ENCODE measurements at regions not wholly inside any gene's neighbourhood (a gene's known extent, or its start where the extent isn't known, plus 50 kb on each side); places are given as distances from the start of the nearest gene placed in this dataset.

DNA sequence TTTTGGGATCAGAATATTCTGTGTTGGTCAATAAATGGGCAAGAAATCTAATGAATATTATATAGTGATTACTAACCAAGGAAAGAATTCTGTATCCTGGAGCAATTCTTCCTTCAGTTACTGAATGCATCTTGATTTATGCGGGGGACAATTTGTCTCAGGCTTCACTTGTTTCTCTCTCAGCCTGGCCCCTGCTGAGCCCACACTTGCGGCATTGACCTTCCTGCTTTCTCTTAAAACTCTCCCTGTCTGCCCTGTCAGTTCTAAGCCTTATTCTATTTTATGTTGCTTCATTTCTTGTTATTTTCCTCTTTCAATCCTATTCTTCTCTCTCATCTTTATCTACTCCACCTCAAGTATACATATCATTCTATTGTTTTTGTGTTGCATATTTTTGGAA is 122.1 kb upstream of the TPK1 start:
- TF ChIP-seq, protein P1, sequence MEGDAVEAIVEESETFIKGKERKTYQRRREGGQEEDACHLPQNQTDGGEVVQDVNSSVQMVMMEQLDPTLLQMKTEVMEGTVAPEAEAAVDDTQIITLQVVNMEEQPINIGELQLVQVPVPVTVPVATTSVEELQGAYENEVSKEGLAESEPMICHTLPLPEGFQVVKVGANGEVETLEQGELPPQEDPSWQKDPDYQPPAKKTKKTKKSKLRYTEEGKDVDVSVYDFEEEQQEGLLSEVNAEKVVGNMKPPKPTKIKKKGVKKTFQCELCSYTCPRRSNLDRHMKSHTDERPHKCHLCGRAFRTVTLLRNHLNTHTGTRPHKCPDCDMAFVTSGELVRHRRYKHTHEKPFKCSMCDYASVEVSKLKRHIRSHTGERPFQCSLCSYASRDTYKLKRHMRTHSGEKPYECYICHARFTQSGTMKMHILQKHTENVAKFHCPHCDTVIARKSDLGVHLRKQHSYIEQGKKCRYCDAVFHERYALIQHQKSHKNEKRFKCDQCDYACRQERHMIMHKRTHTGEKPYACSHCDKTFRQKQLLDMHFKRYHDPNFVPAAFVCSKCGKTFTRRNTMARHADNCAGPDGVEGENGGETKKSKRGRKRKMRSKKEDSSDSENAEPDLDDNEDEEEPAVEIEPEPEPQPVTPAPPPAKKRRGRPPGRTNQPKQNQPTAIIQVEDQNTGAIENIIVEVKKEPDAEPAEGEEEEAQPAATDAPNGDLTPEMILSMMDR (IDR thresholded peaks at IDR 0.05) = no peak
- intact Hi-C loops (cut with micrococcal nuclease) = no loop called here
- Mint-ChIP-seq H3K4me3 (no peak overlapping the region), H3K4me1 (no peaks in the 10 kb centered on the region), H3K27ac (no peak overlapping the region), H3K9me3 (no peaks in the 10 kb centered on the region), H3K36me3 (no peaks in the 10 kb centered on the region), H3K27me3 (ENCODE audit: low read depth in 2 of 2) (peaks cover 0 to 2% of the 10 kb centered on the region in 2 donors)
- DNase-seq (no peak), ATAC-seq (no peak)
- no peak overlapping the region for H3K27ac ChIP-seq (ENCODE audit: low read length)
- peaks cover 5% of the 10 kb centered on the region for H3K9me3 ChIP-seq (ENCODE audit: control insufficient read depth, insufficient read depth, low read length)
- no peaks in the 10 kb centered on the region for H3K36me3 ChIP-seq (ENCODE audit: control insufficient read depth, insufficient read depth, low read length)
- H3K4me3 ChIP-seq (ENCODE audit: low read length) = no peak overlapping the region
- 95% methylated on average over 2 of the region's 2 CpGs for WGBS (ENCODE audit: insufficient coverage)
- H3K27me3 ChIP-seq (ENCODE audit: control insufficient read depth, insufficient read depth, low read length) = no peaks in the 10 kb centered on the region
- no peaks in the 10 kb centered on the region for H3K4me1 ChIP-seq (ENCODE audit: control insufficient read depth, insufficient read depth, low read length)

DNA sequence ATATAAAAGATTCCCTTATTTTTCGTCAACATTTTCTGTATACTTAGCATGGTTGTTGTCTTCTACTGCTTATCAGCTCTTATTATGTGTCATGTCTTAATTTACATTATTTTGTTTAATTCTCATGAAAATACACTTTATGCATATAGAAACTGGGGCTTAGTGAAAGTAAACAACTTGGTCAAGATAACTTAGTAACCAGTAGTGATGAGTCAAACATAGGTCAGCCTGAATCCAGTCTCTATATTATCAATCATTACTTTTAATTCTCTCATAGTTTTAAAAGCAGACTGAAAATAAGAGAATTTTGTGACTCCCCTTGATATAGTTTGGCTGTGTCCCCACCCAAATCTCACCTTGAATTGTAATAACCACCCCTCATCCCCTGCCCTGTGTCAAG is 119.6 kb upstream of the TPK1 start:
- peaks cover 7% of the 10 kb centered on the region for H3K9me3 ChIP-seq (ENCODE audit: control insufficient read depth, insufficient read depth, low read length)
- Mint-ChIP-seq H3K27me3 (ENCODE audit: low read depth in 2 of 2) (peaks cover 0 to 2% of the 10 kb centered on the region in 2 donors), H3K27ac (no peak overlapping the region), H3K4me1 (no peaks in the 10 kb centered on the region), H3K9me3 (no peaks in the 10 kb centered on the region), H3K36me3 (no peaks in the 10 kb centered on the region), H3K4me3 (no peak overlapping the region)
- no peaks in the 10 kb centered on the region for H3K27me3 ChIP-seq (ENCODE audit: control insufficient read depth, insufficient read depth, low read length)
- H3K4me3 ChIP-seq (ENCODE audit: low read length) = no peak overlapping the region
- DNase-seq = no peak
- no peaks in the 10 kb centered on the region for H3K4me1 ChIP-seq (ENCODE audit: control insufficient read depth, insufficient read depth, low read length)
- intact Hi-C loops (cut with micrococcal nuclease) = no loop called here
- ATAC-seq = no peak
- TF ChIP-seq, protein P1 (IDR thresholded peaks at IDR 0.05) = no peak
- no peak overlapping the region for H3K27ac ChIP-seq (ENCODE audit: low read length)
- no peaks in the 10 kb centered on the region for H3K36me3 ChIP-seq (ENCODE audit: control insufficient read depth, insufficient read depth, low read length)
- WGBS (ENCODE audit: insufficient coverage) = no CpG with 5 or more reads among the region's 1 CpG

DNA sequence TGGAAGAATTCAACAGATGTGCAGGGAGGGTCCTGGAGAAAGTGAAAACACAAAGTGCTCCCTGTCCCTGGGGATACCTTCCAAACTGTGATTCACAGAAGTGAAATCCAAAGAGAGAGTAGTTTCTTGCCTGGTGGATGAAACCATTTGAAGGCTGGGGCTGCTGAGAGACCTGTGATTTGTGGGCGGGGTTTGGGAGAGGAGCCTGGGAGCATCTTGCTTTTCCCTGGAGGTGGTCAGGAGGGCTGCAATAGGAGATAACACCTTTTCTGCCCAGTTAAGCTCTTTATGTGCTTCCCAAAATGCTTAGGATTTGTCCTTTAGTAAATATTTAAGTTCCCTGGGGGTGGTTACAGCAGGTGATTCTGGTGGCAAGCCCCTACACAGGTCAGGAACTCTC is 105.3 kb upstream of the TPK1 start:
- TF ChIP-seq, protein P1 (IDR thresholded peaks at IDR 0.05) = no peak
- no peaks in the 10 kb centered on the region for H3K4me1 ChIP-seq (ENCODE audit: control insufficient read depth, insufficient read depth, low read length)
- ATAC-seq (no peak), DNase-seq (no peak)
- Mint-ChIP-seq H3K4me3 (no peak overlapping the region), H3K4me1 (no peaks in the 10 kb centered on the region), H3K9me3 (no peaks in the 10 kb centered on the region), H3K27ac (no peak overlapping the region), H3K36me3 (no peaks in the 10 kb centered on the region), H3K27me3 (ENCODE audit: low read depth in 2 of 2) (no peaks in the 10 kb centered on the region)
- H3K27me3 ChIP-seq (ENCODE audit: control insufficient read depth, insufficient read depth, low read length) = no peaks in the 10 kb centered on the region
- no peak overlapping the region for H3K27ac ChIP-seq (ENCODE audit: low read length)
- H3K4me3 ChIP-seq (ENCODE audit: low read length) = no peak overlapping the region
- intact Hi-C loops (cut with micrococcal nuclease) = no loop called here
- no peaks in the 10 kb centered on the region for H3K36me3 ChIP-seq (ENCODE audit: control insufficient read depth, insufficient read depth, low read length)
- 89% methylated on average over 1 of the region's 1 CpG for WGBS (ENCODE audit: insufficient coverage)
- H3K9me3 ChIP-seq (ENCODE audit: control insufficient read depth, insufficient read depth, low read length) = no peaks in the 10 kb centered on the region

DNA sequence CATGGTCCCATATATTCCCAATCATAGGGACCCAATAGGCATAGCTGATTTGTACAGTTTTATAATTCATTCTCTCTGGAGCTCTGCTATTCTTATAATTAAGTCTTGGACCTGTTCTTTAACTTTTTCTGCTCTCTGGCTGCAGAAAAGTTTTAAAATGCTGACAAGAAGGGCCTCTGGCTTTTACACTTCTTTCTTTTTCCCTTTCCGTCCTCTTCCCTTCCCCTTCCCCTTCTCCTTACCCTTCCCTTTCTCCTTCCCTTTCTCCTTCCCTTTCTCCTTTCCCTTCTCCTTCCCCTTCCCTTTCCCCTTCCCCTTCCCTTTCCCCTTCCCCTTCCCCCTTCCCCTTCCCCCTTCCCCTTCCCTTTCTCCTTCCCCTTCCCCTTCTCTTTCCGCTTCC is 101.3 kb upstream of the TPK1 start:
- Mint-ChIP-seq H3K36me3 (no peaks in the 10 kb centered on the region), H3K9me3 (no peaks in the 10 kb centered on the region), H3K27me3 (ENCODE audit: low read depth in 2 of 2) (peaks cover 0 to 4% of the 10 kb centered on the region in 2 donors), H3K4me3 (no peak overlapping the region), H3K27ac (no peak overlapping the region), H3K4me1 (no peaks in the 10 kb centered on the region)
- Histone ChIP-seq H3K4me1 (ENCODE audit: control insufficient read depth, insufficient read depth, low read length) (no peaks in the 10 kb centered on the region), H3K9me3 (ENCODE audit: control insufficient read depth, insufficient read depth, low read length) (no peaks in the 10 kb centered on the region), H3K27ac (ENCODE audit: low read length) (no peak overlapping the region), H3K4me3 (ENCODE audit: low read length) (no peak overlapping the region), H3K27me3 (ENCODE audit: control insufficient read depth, insufficient read depth, low read length) (no peaks in the 10 kb centered on the region), H3K36me3 (ENCODE audit: control insufficient read depth, insufficient read depth, low read length) (no peaks in the 10 kb centered on the region)
- WGBS (ENCODE audit: insufficient coverage) = 44% methylated on average over 2 of the region's 2 CpGs
- intact Hi-C loops (cut with micrococcal nuclease) = no loop called here
- TF ChIP-seq, protein P1 (IDR thresholded peaks at IDR 0.05) = no peak
- no peak for ATAC-seq
- DNase-seq = no peak
